H1 (cell line): ENCODE measurements at regions not wholly inside any gene's neighbourhood (a gene's known extent, or its start where the extent isn't known, plus 50 kb on each side); places are given as distances from the start of the nearest gene placed in this dataset.

Experiments
- CTCF ChIA-PET: fragments of 300-600 bp; sonication (Branson Sonifier 250); formaldehyde crosslinking; loops from one replicate; lab custom pipeline; 2021; ENCODE audit not compliant: partially characterized antibody; lab: Charles Lee
- POLR2A ChIA-PET: fragments of 300-600 bp; sonication (Branson Sonifier 250); formaldehyde crosslinking; loops from one replicate; lab custom pipeline; 2021; ENCODE audit warnings: inconsistent platforms; ENCODE audit not compliant: partially characterized antibody; lab: Charles Lee
- DNase-seq, 2 experiments: peaks; one replicate each; pipeline versions ENCODE4 v3.0.0 to v3.0.0-alpha.2; 2010 to 2022; ENCODE audit warnings: low spot score in 2 of 2, low read depth in 1 of 2, mixed read lengths in 1 of 2
- FAIRE-seq: peaks from 2 replicates; lab custom pipeline; 2011; peaks lifted over from hg19 to GRCh38; lab: Jason Lieb, UNC
- H2AFZ ChIP-seq: 2 replicates; pipeline ENCODE4 v1.8.1; 2012; ENCODE audit warnings: low read length, inconsistent platforms
- H2AK5ac ChIP-seq: 2 replicates; pipeline ENCODE4 v1.6.1; 2013; ENCODE audit warnings: low read depth, low read length
- H2BK120ac ChIP-seq: replicated peaks from 2 replicates; pipeline ENCODE3; 2013; ENCODE audit warnings: low read depth, low read length, inconsistent platforms
- H2BK12ac ChIP-seq: 2 replicates; pipeline ENCODE4 v1.6.1; 2013; ENCODE audit warnings: low read depth, low read length
- H2BK15ac ChIP-seq: 2 replicates; pipeline ENCODE4 v1.6.1; 2013; ENCODE audit warnings: low read length
- H2BK20ac ChIP-seq: 2 replicates; pipeline ENCODE4 v1.6.1; 2013; ENCODE audit warnings: low read length
- H2BK5ac ChIP-seq: 2 replicates; pipeline ENCODE4 v1.6.1; 2013; ENCODE audit warnings: low read depth, low read length
- H3K14ac ChIP-seq: 2 replicates; pipeline ENCODE4 v1.6.1; 2013; ENCODE audit warnings: inconsistent platforms; ENCODE audit not compliant: insufficient read length
- H3K18ac ChIP-seq: 2 replicates; pipeline ENCODE4 v1.6.1; 2013; ENCODE audit warnings: low read length; ENCODE audit errors: extremely low read depth
- H3K23ac ChIP-seq: 2 replicates; pipeline ENCODE4 v1.6.1; 2013; ENCODE audit warnings: inconsistent platforms; ENCODE audit not compliant: insufficient read length
- H3K23me2 ChIP-seq: 2 replicates; pipeline ENCODE4 v1.6.1; 2013; ENCODE audit warnings: low read depth, low read length
- H3K27ac ChIP-seq: 2 replicates; pipeline ENCODE4 v1.6.1; 2011; ENCODE audit warnings: low read depth, low read length, inconsistent platforms
- H3K27me3 ChIP-seq, 4 experiments: replicated peaks in 1 of 4; 1 replicate in 1 of 4; 2 replicates in 3 of 4; pipeline versions ENCODE4 v1.6.1 to v1.8.1; 2011 to 2013; ENCODE audit warnings: low read length in 3 of 4, mild to moderate bottlenecking in 3 of 4, inconsistent platforms in 2 of 4, mixed read lengths in 2 of 4, moderate library complexity in 1 of 4; ENCODE audit not compliant: control insufficient read depth in 3 of 4, insufficient read depth in 3 of 4; ENCODE audit errors: extremely low read depth in 1 of 4
- H3K36me3 ChIP-seq, 4 experiments: 2 replicates each; pipeline versions ENCODE4 v1.6.1 to v1.8.1; 2011 to 2013; ENCODE audit warnings: mild to moderate bottlenecking in 4 of 4, low read length in 3 of 4, moderate library complexity in 2 of 4, control low read depth in 1 of 4, inconsistent platforms in 1 of 4; ENCODE audit not compliant: insufficient read depth in 4 of 4, control insufficient read depth in 2 of 4
- H3K4ac ChIP-seq: replicated peaks from 2 replicates; pipeline ENCODE3; 2013; ENCODE audit warnings: low read length, low read depth, mixed read lengths, inconsistent platforms; ENCODE audit not compliant: insufficient read length
- H3K4me1 ChIP-seq, 4 experiments: replicated peaks in 1 of 4; 1 replicate in 1 of 4; 2 replicates in 3 of 4; pipeline versions ENCODE4 v1.6.1 to v1.8.1; 2011 to 2013; ENCODE audit warnings: low read length in 3 of 4, inconsistent platforms in 2 of 4, mixed read lengths in 1 of 4; ENCODE audit not compliant: insufficient read depth in 4 of 4, control insufficient read depth in 3 of 4
- H3K4me2 ChIP-seq, 2 experiments: 2 replicates each; pipeline versions ENCODE4 v1.6.1 to v1.8.1; 2011 to 2013; ENCODE audit warnings: low read depth in 2 of 2, low read length in 2 of 2, control low read depth in 1 of 2, inconsistent platforms in 1 of 2, mild to moderate bottlenecking in 1 of 2; ENCODE audit not compliant: insufficient read depth in 1 of 2
- H3K4me3 ChIP-seq, 4 experiments: fragments of 200-600, 300-600 bp in 1 of 4; sonication (generic), shearing (Covaris generic), sonication (Bioruptor Twin) in 1 of 4; 2 replicates each; pipeline versions ENCODE4 v1.5.1 to v1.8.1; 2011 to 2016; ENCODE audit warnings: low read length in 4 of 4, low read depth in 3 of 4, control low read depth in 2 of 4, inconsistent platforms in 2 of 4, mild to moderate bottlenecking in 2 of 4, mixed read lengths in 1 of 4, moderate library complexity in 1 of 4; ENCODE audit not compliant: insufficient read depth in 2 of 4; ENCODE audit errors: extremely low read depth in 1 of 4
- H3K56ac ChIP-seq: replicated peaks from 2 replicates; pipeline ENCODE3; 2013; ENCODE audit warnings: low read depth, mild to moderate bottlenecking, mixed read lengths, low read length, inconsistent platforms; ENCODE audit not compliant: insufficient read length
- H3K79me1 ChIP-seq: 2 replicates; pipeline ENCODE4 v1.6.1; 2013; ENCODE audit warnings: low read depth, low read length, control low read depth
- H3K79me2 ChIP-seq, 2 experiments: 2 replicates each; pipeline versions ENCODE4 v1.6.1 to v1.8.1; 2012 to 2013; ENCODE audit warnings: low read length in 2 of 2, mild to moderate bottlenecking in 2 of 2, inconsistent platforms in 1 of 2; ENCODE audit not compliant: insufficient read depth in 2 of 2, control insufficient read depth in 1 of 2
- H3K9ac ChIP-seq, 4 experiments: replicated peaks in 1 of 4; 1 replicate in 1 of 4; 2 replicates in 3 of 4; pipeline versions ENCODE4 v1.6.1 to v1.8.1; 2011 to 2013; ENCODE audit warnings: low read depth in 3 of 4, low read length in 3 of 4, control low read depth in 2 of 4, mild to moderate bottlenecking in 2 of 4, moderate library complexity in 2 of 4, inconsistent platforms in 1 of 4; ENCODE audit errors: extremely low read depth in 1 of 4
- H3K9me3 ChIP-seq, 2 experiments: 2 replicates each; pipeline versions ENCODE4 v1.6.1 to v1.8.1; 2012 to 2013; ENCODE audit warnings: mild to moderate bottlenecking in 2 of 2, moderate library complexity in 2 of 2, control low read depth in 1 of 2, inconsistent platforms in 1 of 2, low read depth in 1 of 2, low read length in 1 of 2, mixed read lengths in 1 of 2; ENCODE audit not compliant: insufficient read depth in 2 of 2
- H4K20me1 ChIP-seq, 2 experiments: replicated peaks in 1 of 2; 2 replicates each; pipeline versions ENCODE3 to v1.8.1; 2011 to 2013; ENCODE audit warnings: inconsistent platforms in 2 of 2, low read length in 2 of 2, mild to moderate bottlenecking in 1 of 2; ENCODE audit not compliant: insufficient read depth in 2 of 2, control insufficient read depth in 1 of 2
- H4K5ac ChIP-seq: 2 replicates; pipeline ENCODE4 v1.6.1; 2013; ENCODE audit warnings: low read length, low read depth, mixed read lengths, inconsistent platforms; ENCODE audit not compliant: insufficient read length
- H4K8ac ChIP-seq: 2 replicates; pipeline ENCODE4 v1.8.0; 2013; ENCODE audit warnings: mild to moderate bottlenecking, moderate library complexity, low read length, inconsistent platforms; ENCODE audit not compliant: insufficient read depth; ENCODE audit errors: extremely low read depth
- H4K91ac ChIP-seq: replicated peaks from 2 replicates; pipeline ENCODE3; 2013; ENCODE audit warnings: low read length, mixed read lengths, inconsistent platforms; ENCODE audit not compliant: insufficient read length
- ASH2L ChIP-seq: fragments of 200-600, 300-600 bp; sonication (generic); IDR thresholded peaks from one replicate; pipeline ENCODE4 v1.7.1; 2017; ENCODE audit warnings: low read length
- MAX ChIP-seq: IDR thresholded peaks from 2 replicates; pipeline ENCODE4 v1.6.1; 2012; ENCODE audit warnings: inconsistent platforms
- SP1 ChIP-seq: IDR thresholded peaks from 2 replicates; pipeline ENCODE4 v1.6.1; 2011; ENCODE audit warnings: low read depth, low read length
- SP4 ChIP-seq: IDR thresholded peaks from 2 replicates; pipeline ENCODE4 v1.6.1; 2012; ENCODE audit warnings: low read length, inconsistent platforms
- TAF7 ChIP-seq: optimal IDR thresholded peaks from 2 replicates; pipeline ENCODE3; 2011; ENCODE audit warnings: low read depth, mild to moderate bottlenecking, inconsistent platforms, low read length, moderate library complexity, borderline replicate concordance
- WGBS, 2 experiments: shearing (Covaris generic) in 1 of 2; methylation state at CpG; one replicate each; pipeline versions ENCODE4 v1.1.6 to v1.1.7; 2013 to 2015; ENCODE audit warnings: low lambda C conversion rate in 2 of 2, mixed read lengths in 2 of 2, inconsistent platforms in 1 of 2, low coverage in 1 of 2, missing lambda C conversion rate in 1 of 2; ENCODE audit not compliant: insufficient replicate concordance in 2 of 2, insufficient coverage in 1 of 2, insufficient read length in 1 of 2; ENCODE audit errors: extremely low coverage in 1 of 2, missing lambda C conversion rate in 1 of 2; 5-methylcytosine and 5-hydroxymethylcytosine counted together
- TF ChIP-seq, protein P1 (sequence below): IDR thresholded peaks from 2 replicates; pipeline ENCODE4 v1.6.1; 2011; ENCODE audit warnings: low read length, improper control_type of control experiment

GRCh38 chr10:100688201-100688600 is 57.2 kb upstream of the PAX2 start:
- H2BK5ac ChIP-seq, result no peak overlapping the region
- no peaks in the 10 kb centered on the region for H3K9me3 ChIP-seq
- ChIA-PET CTCF (interaction anchor here (0.6 to 1.3 kb wide), 3 partner anchors 119 to 147 kb away, joined by 3 read pairs; no protein-coding TSS in a partner anchor), POLR2A (interaction anchor here (1.8 kb wide), 1 partner anchor 11 kb away, joined by 4 read pairs; no protein-coding TSS in a partner anchor)
- H4K8ac ChIP-seq, result no peak overlapping the region
- H3K4me1 ChIP-seq, result peaks cover under 1 to 18% (median 9%) of the 10 kb centered on the region in 4 experiments
- no peaks in the 10 kb centered on the region for H4K20me1 ChIP-seq
- no peak overlapping the region for H3K4ac ChIP-seq
- no peak overlapping the region for H2BK120ac ChIP-seq
- no peak overlapping the region for H3K4me3 ChIP-seq
- H3K27ac ChIP-seq, result no peak overlapping the region
- peaks cover 3% of the 10 kb centered on the region; the same call in 1 of the 2 replicates for H3K23me2 ChIP-seq
- no peak overlapping the region for H2AK5ac ChIP-seq
- no peak overlapping the region for H2BK12ac ChIP-seq
- H4K5ac ChIP-seq, result no peak overlapping the region
- no peak for TF ChIP-seq SP4
- no peak for TF ChIP-seq MAX
- no peak for TF ChIP-seq TAF7
- no peak for TF ChIP-seq SP1
- TF ChIP-seq, protein P1, sequence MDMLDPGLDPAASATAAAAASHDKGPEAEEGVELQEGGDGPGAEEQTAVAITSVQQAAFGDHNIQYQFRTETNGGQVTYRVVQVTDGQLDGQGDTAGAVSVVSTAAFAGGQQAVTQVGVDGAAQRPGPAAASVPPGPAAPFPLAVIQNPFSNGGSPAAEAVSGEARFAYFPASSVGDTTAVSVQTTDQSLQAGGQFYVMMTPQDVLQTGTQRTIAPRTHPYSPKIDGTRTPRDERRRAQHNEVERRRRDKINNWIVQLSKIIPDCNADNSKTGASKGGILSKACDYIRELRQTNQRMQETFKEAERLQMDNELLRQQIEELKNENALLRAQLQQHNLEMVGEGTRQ, result no peak
- no peak for TF ChIP-seq ASH2L
- H3K9ac ChIP-seq, result no peak overlapping the region; a peak in 1 of 7 replicates
- no peak overlapping the region for H3K56ac ChIP-seq
- no peak for FAIRE-seq
- no peak overlapping the region for H2BK15ac ChIP-seq
- H2BK20ac ChIP-seq, result no peak overlapping the region
- no peak overlapping the region; the same call in 1 of the 2 replicates for H3K18ac ChIP-seq
- H3K27me3 ChIP-seq, result peaks cover 0 to 38% (median 33%) of the 10 kb centered on the region in 4 experiments; a peak in 6 of 7 replicates
- H4K91ac ChIP-seq, result no peak overlapping the region
- no peaks in the 10 kb centered on the region for H3K36me3 ChIP-seq
- WGBS, 2 experiments, result 94% methylated on average over 4 of the region's 6 CpGs; no CpG with 5 or more reads in 1 of the 2 experiments
- H3K79me1 ChIP-seq, result no peaks in the 10 kb centered on the region
- no peak overlapping the region for H2AFZ ChIP-seq
- H3K14ac ChIP-seq, result no peak overlapping the region
- no peaks in the 10 kb centered on the region for H3K79me2 ChIP-seq
- no peak for DNase-seq
- H3K23ac ChIP-seq, result no peak overlapping the region
- H3K4me2 ChIP-seq, result no peak overlapping the region
